MM.1S (cell line): ENCODE measurements at regions not wholly inside any gene's neighbourhood (a gene's known extent, or its start where the extent isn't known, plus 50 kb on each side); places are given as distances from the start of the nearest gene placed in this dataset.
"Not testable (repeated sequence)": the region's sequence is repeated elsewhere in the genome, so short reads cannot be mapped to it uniquely, and the experiment has no call there.

Experiments
- EZH2 ChIP-seq: fragments of 300-600 bp; sonication (generic); optimal IDR thresholded peaks from 2 replicates; pipeline ENCODE3; 2017; ENCODE audit warnings: low read depth, mild to moderate bottlenecking, antibody characterized with exemption, low read length, mixed read lengths
- TF ChIP-seq, protein P1 (sequence below): fragments of 300-600 bp; sonication (generic); IDR thresholded peaks from 2 replicates; pipeline ENCODE4 v1.5.1; 2016; ENCODE audit warnings: antibody characterized with exemption, low read length, mixed read lengths

DNA sequence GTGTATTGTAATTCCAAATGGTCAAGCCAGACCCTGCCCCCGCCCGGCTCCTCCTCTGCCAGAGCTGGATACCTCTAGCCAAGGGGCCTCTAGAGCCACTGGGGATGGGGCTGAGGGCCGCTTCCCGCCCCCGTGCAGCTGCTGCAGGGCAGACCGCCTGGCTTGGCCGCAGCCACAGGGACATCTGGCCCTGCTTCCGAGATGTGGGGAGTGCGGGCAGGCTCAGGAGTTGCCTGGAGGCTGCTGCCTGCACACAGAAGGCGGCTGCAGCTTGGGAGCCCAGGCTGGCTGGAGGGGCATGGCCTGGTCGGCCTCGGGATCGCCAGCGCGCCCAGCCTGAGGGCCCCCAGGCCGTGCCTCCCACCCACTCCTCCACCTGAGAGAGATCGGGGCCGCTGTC is 79.9 kb upstream of the ZNG1F start:
- TF ChIP-seq, protein P1, sequence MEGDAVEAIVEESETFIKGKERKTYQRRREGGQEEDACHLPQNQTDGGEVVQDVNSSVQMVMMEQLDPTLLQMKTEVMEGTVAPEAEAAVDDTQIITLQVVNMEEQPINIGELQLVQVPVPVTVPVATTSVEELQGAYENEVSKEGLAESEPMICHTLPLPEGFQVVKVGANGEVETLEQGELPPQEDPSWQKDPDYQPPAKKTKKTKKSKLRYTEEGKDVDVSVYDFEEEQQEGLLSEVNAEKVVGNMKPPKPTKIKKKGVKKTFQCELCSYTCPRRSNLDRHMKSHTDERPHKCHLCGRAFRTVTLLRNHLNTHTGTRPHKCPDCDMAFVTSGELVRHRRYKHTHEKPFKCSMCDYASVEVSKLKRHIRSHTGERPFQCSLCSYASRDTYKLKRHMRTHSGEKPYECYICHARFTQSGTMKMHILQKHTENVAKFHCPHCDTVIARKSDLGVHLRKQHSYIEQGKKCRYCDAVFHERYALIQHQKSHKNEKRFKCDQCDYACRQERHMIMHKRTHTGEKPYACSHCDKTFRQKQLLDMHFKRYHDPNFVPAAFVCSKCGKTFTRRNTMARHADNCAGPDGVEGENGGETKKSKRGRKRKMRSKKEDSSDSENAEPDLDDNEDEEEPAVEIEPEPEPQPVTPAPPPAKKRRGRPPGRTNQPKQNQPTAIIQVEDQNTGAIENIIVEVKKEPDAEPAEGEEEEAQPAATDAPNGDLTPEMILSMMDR = not testable (repeated sequence)
- TF ChIP-seq EZH2 = not testable (repeated sequence)
